ENCODE measurements at regions not wholly inside any gene's neighbourhood (a gene's known extent, or its start where the extent isn't known, plus 50 kb on each side); places are given as distances from the start of the nearest gene placed in this dataset.
A peak's percentile ranks its signal among the peaks of the same experiment; 100 is the strongest.

DNA sequence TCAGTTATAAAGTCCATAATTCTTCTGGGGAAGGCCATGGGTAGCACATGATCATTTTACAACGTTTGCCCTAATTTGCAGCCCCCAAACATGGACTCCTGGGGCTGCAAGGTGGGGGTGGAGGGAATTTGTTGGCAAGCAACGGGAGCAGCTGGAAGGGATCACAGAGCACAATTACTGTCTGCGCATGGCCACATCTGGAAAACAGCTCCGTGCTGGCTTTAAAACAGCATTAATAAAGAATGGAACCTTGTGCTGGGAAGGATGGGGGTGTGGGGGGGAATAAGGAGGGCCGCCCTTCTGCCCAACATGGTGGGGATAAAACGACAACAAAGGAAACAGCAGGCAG is 60.9 kb upstream of the SLC14A2 start:
- Histone ChIP-seq H2AFZ (ENCODE audit: low read length) (no peak overlapping the region), H3K4me3 (ENCODE audit: low read length) (no peak overlapping the region), H3K27ac (ENCODE audit: low read length) (no peak overlapping the region), H3F3A (ENCODE audit: low read length, unreplicated experiment) (no peaks in the 10 kb centered on the region), H3K27me3 (ENCODE audit: low read length) (no peaks in the 10 kb centered on the region), H3K9me2 (replicated peaks; ENCODE audit: low read length) (no peaks in the 10 kb centered on the region), H3K9me3 (ENCODE audit: low read length) (no peaks in the 10 kb centered on the region), H4K20me1 (ENCODE audit: low read length) (no peaks in the 10 kb centered on the region), H3K9ac (ENCODE audit: low read length) (no peak overlapping the region), H3K4me1 (ENCODE audit: insufficient read depth, low read length) (no peaks in the 10 kb centered on the region), H3K4me2 (ENCODE audit: low read length) (no peak overlapping the region), H3K36me3 (ENCODE audit: low read depth, low read length) (no peaks in the 10 kb centered on the region), H3K79me2 (ENCODE audit: low read length) (no peaks in the 10 kb centered on the region)
- DNase-seq (no peak), ATAC-seq (no peak)
- no TSS peak for BruUV-seq (replicated peaks)
- intact Hi-C loops (cut with micrococcal nuclease): no loop called here
- POLR2A ChIA-PET (ENCODE audit: unreplicated experiment): no interaction called here
- no peak for TF ChIP-seq EZH2phosphoT487 (IDR thresholded peaks at IDR 0.05; ENCODE audit: borderline replicate concordance, low read length)
- TF ChIP-seq, protein P1, sequence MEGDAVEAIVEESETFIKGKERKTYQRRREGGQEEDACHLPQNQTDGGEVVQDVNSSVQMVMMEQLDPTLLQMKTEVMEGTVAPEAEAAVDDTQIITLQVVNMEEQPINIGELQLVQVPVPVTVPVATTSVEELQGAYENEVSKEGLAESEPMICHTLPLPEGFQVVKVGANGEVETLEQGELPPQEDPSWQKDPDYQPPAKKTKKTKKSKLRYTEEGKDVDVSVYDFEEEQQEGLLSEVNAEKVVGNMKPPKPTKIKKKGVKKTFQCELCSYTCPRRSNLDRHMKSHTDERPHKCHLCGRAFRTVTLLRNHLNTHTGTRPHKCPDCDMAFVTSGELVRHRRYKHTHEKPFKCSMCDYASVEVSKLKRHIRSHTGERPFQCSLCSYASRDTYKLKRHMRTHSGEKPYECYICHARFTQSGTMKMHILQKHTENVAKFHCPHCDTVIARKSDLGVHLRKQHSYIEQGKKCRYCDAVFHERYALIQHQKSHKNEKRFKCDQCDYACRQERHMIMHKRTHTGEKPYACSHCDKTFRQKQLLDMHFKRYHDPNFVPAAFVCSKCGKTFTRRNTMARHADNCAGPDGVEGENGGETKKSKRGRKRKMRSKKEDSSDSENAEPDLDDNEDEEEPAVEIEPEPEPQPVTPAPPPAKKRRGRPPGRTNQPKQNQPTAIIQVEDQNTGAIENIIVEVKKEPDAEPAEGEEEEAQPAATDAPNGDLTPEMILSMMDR (conservative IDR thresholded peaks at IDR 0.05; ENCODE audit: low read depth, low read length): no peak
- no peak for TF ChIP-seq EZH2 (IDR thresholded peaks at IDR 0.05; ENCODE audit: low read length, unreplicated experiment)
- CTCF ChIA-PET: no interaction called here

DNA sequence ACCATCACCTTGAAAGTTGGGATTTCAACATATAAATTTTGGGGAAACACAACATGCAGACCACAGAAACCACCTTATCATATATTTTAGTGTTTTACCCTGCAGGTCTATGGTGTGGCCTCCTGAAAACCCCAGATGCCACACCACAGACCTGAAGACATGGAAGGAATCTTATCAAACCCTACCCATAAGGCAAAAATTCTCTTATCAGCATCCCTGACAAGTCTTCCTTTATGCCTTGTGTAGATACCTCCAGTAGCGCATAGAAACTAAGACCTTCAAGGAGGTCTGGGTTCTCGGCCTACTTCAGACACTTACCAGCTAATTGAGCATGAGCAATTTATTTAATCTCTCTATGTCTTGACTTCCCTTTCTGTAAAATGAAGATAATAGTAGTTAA is 59.1 kb upstream of the SLC14A2 start:
- Histone ChIP-seq H3K9me2 (replicated peaks; ENCODE audit: low read length) (no peaks in the 10 kb centered on the region), H3K27ac (ENCODE audit: low read length) (no peak overlapping the region), H3K9me3 (ENCODE audit: low read length) (no peaks in the 10 kb centered on the region), H3K4me2 (ENCODE audit: low read length) (no peak overlapping the region), H3F3A (ENCODE audit: low read length, unreplicated experiment) (no peaks in the 10 kb centered on the region), H3K27me3 (ENCODE audit: low read length) (no peaks in the 10 kb centered on the region), H3K36me3 (ENCODE audit: low read depth, low read length) (no peaks in the 10 kb centered on the region), H3K4me1 (ENCODE audit: insufficient read depth, low read length) (no peaks in the 10 kb centered on the region), H3K79me2 (ENCODE audit: low read length) (no peaks in the 10 kb centered on the region), H4K20me1 (ENCODE audit: low read length) (no peaks in the 10 kb centered on the region), H2AFZ (ENCODE audit: low read length) (no peak overlapping the region), H3K9ac (ENCODE audit: low read length) (no peak overlapping the region), H3K4me3 (ENCODE audit: low read length) (no peak overlapping the region)
- ATAC-seq (no peak), DNase-seq (no peak)
- intact Hi-C loops (cut with micrococcal nuclease): no loop called here
- TF ChIP-seq, protein P1 (conservative IDR thresholded peaks at IDR 0.05; ENCODE audit: low read depth, low read length): no peak
- TF ChIP-seq EZH2phosphoT487 (IDR thresholded peaks at IDR 0.05; ENCODE audit: borderline replicate concordance, low read length): no peak
- no TSS peak for BruUV-seq (replicated peaks)
- ChIA-PET POLR2A (ENCODE audit: unreplicated experiment) (no interaction called here), CTCF (no interaction called here)

DNA sequence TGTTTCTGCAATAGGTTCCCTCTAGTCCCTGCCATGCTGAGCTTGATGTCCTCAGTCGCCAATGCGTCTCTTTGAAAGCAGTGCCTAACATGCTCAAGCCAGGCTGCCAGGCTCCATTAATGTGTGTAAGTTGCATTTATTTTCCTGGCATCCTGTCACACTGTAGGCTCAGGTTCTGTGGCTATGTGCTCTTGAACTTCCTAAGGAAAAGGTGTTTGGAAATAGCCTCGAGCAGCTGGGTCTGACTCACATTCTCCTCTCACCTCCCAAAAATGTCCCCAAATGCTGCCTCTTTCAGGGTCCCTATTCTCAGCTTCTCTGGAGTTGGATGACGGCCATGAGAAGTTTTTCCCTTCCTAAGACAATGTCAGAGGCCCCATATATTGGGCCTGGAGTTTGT is 58.0 kb upstream of the SLC14A2 start:
- Histone ChIP-seq H3K27me3 (ENCODE audit: low read length) (no peaks in the 10 kb centered on the region), H3F3A (ENCODE audit: low read length, unreplicated experiment) (no peaks in the 10 kb centered on the region), H3K4me2 (ENCODE audit: low read length) (no peak overlapping the region), H3K4me3 (ENCODE audit: low read length) (no peak overlapping the region), H3K36me3 (ENCODE audit: low read depth, low read length) (no peaks in the 10 kb centered on the region), H4K20me1 (ENCODE audit: low read length) (no peaks in the 10 kb centered on the region), H3K4me1 (ENCODE audit: insufficient read depth, low read length) (no peaks in the 10 kb centered on the region), H3K9me3 (ENCODE audit: low read length) (no peaks in the 10 kb centered on the region), H3K9ac (ENCODE audit: low read length) (no peak overlapping the region), H3K9me2 (replicated peaks; ENCODE audit: low read length) (no peaks in the 10 kb centered on the region), H3K27ac (ENCODE audit: low read length) (no peak overlapping the region), H3K79me2 (ENCODE audit: low read length) (no peaks in the 10 kb centered on the region), H2AFZ (ENCODE audit: low read length) (no peak overlapping the region)
- no peak for TF ChIP-seq EZH2phosphoT487 (IDR thresholded peaks at IDR 0.05; ENCODE audit: borderline replicate concordance, low read length)
- TF ChIP-seq, protein P1 (conservative IDR thresholded peaks at IDR 0.05; ENCODE audit: low read depth, low read length): no peak
- TF ChIP-seq EZH2 (IDR thresholded peaks at IDR 0.05; ENCODE audit: low read length, unreplicated experiment): no peak
- POLR2A ChIA-PET (ENCODE audit: unreplicated experiment): no interaction called here
- DNase-seq (peak; percentile 19), ATAC-seq (no peak; the same call in 1 of the 2 replicates)
- CTCF ChIA-PET: no interaction called here
- no TSS peak for BruUV-seq (replicated peaks)
- intact Hi-C loops (cut with micrococcal nuclease): no loop called here

Data from PC-3 (cell line).